Kidney (tissue), 13 donors: ENCODE measurements at regions not wholly inside any gene's neighbourhood (a gene's known extent, or its start where the extent isn't known, plus 50 kb on each side); places are given as distances from the start of the nearest gene placed in this dataset.

Experiments
- DNase-seq, 5 donors: peaks; one replicate each; pipeline ENCODE4 v3.0.0-alpha.2; 2013 to 2020
- FAIRE-seq: peaks from 2 replicates; lab custom pipeline; 2012; peaks lifted over from hg19 to GRCh38; lab: Jason Lieb, UNC
- H3K27ac ChIP-seq, 2 donors: one replicate each; pipeline ENCODE4 v1.7.0; 2013; ENCODE audit warnings: low read depth in 2 of 2, low read length in 2 of 2, inconsistent platforms in 1 of 2
- H3K27me3 ChIP-seq: one replicate; pipeline ENCODE4 v1.7.1; 2013; ENCODE audit warnings: low read length, inconsistent platforms; ENCODE audit not compliant: control insufficient read depth, insufficient read depth
- H3K36me3 ChIP-seq, 3 donors: one replicate each; pipeline versions ENCODE4 v1.7.0 to v1.7.1; 2013; ENCODE audit warnings: low read length in 3 of 3, control low read depth in 1 of 3, inconsistent platforms in 1 of 3; ENCODE audit not compliant: insufficient read depth in 3 of 3, control insufficient read depth in 2 of 3
- H3K4me1 ChIP-seq, 3 donors: one replicate each; pipeline versions ENCODE4 v1.7.0 to v1.7.1; 2013; ENCODE audit warnings: low read length in 3 of 3, inconsistent platforms in 1 of 3, low read depth in 1 of 3; ENCODE audit not compliant: control insufficient read depth in 2 of 3, insufficient read depth in 2 of 3
- H3K4me3 ChIP-seq, 3 donors: one replicate each; pipeline versions ENCODE4 v1.7.0 to v1.8.1; 2013; ENCODE audit warnings: low read length in 3 of 3, control low read depth in 1 of 3, inconsistent platforms in 1 of 3
- H3K9ac ChIP-seq, 3 donors: one replicate each; pipeline versions ENCODE4 v1.7.0 to v1.7.1; 2013; ENCODE audit warnings: low read length in 3 of 3, control low read depth in 1 of 3, inconsistent platforms in 1 of 3
- H3K9me3 ChIP-seq, 3 donors: one replicate each; pipeline versions ENCODE4 v1.7.0 to v1.7.1; 2013; ENCODE audit warnings: low read length in 3 of 3, control low read depth in 1 of 3, inconsistent platforms in 1 of 3; ENCODE audit not compliant: control insufficient read depth in 2 of 3, insufficient read depth in 1 of 3
- intact Hi-C: fragments of 100-400 bp; cut with DNase I; formaldehyde crosslinking; loops from one replicate; pipeline ENCODE4 v1.11.1; 2022
- TF ChIP-seq, protein P1 (sequence below): IDR thresholded peaks from 3 replicates; pipeline ENCODE4 v1.5.1; 2012; ENCODE audit warnings: mild to moderate bottlenecking, moderate library complexity, borderline replicate concordance; ENCODE audit not compliant: insufficient read depth; ENCODE audit errors: extremely low read depth
- donor health status: control.
- donor health status: control.
- donor health status: control.
- donor health status: control.
- donor health status: control.
- donor health status: DM: yes; HTN: yes; CAD: no.
- donor health status: Normal renal cell carcinoma (clear cell type).

DNA sequence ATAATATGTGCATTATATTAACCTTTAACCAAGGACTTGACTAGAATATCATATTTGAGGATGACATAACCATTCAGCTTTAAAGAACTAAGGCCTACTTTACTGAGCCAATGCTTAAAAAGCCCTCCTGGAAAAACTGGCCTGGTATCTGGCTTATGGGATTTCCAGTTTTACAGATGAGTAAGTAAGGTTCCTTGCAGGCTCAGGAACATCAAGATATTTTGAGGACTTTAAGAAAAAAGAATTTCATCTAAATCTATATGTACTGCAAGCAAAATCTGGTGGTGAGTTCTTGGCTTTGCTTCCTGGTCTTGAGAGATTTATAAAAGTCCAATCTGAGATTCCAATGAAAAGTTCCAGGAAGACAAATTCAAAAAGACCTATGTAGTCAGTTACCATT, 417.0 kb upstream of the NRXN1 start:
- H3K27ac ChIP-seq, result no peak overlapping the region
- TF ChIP-seq, protein P1, sequence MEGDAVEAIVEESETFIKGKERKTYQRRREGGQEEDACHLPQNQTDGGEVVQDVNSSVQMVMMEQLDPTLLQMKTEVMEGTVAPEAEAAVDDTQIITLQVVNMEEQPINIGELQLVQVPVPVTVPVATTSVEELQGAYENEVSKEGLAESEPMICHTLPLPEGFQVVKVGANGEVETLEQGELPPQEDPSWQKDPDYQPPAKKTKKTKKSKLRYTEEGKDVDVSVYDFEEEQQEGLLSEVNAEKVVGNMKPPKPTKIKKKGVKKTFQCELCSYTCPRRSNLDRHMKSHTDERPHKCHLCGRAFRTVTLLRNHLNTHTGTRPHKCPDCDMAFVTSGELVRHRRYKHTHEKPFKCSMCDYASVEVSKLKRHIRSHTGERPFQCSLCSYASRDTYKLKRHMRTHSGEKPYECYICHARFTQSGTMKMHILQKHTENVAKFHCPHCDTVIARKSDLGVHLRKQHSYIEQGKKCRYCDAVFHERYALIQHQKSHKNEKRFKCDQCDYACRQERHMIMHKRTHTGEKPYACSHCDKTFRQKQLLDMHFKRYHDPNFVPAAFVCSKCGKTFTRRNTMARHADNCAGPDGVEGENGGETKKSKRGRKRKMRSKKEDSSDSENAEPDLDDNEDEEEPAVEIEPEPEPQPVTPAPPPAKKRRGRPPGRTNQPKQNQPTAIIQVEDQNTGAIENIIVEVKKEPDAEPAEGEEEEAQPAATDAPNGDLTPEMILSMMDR, result no peak
- DNase-seq (no peak), FAIRE-seq (no peak)
- no peaks in the 10 kb centered on the region for H3K36me3 ChIP-seq
- no peak overlapping the region for H3K9ac ChIP-seq
- H3K27me3 ChIP-seq, result no peaks in the 10 kb centered on the region
- peaks cover 0 to 4% (median 0%) of the 10 kb centered on the region in 3 donors for H3K9me3 ChIP-seq
- intact Hi-C loops, result no loop called here
- no peaks in the 10 kb centered on the region for H3K4me1 ChIP-seq
- no peak overlapping the region for H3K4me3 ChIP-seq

DNA sequence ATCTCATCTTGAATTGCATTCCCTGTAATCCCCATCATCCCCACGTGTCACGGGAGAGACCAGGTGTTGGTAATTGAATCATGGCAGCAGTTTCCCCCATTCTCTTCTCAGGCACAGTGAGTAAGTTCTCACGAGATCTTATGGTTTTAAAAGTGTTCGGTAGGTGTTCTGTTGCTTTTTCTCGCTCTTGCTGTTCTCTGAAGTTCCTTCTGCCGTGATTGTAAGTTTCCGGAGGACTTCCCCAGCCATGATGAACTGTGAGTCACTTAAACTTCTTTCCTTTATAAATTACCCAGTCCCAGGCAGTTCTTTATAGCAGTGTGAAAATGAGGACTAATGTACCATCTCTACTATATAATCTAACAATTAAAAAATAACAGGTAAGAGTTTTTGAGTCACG, 409.9 kb upstream of the NRXN1 start:
- Histone ChIP-seq H3K27me3 (no peaks in the 10 kb centered on the region), H3K9ac (no peak overlapping the region), H3K4me1 (no peaks in the 10 kb centered on the region), H3K27ac (no peak overlapping the region), H3K36me3 (no peaks in the 10 kb centered on the region), H3K4me3 (no peak overlapping the region), H3K9me3 (no peaks in the 10 kb centered on the region)
- intact Hi-C loops, result no loop called here
- TF ChIP-seq, protein P1, result no peak
- FAIRE-seq, result no peak
- no peak for DNase-seq

DNA sequence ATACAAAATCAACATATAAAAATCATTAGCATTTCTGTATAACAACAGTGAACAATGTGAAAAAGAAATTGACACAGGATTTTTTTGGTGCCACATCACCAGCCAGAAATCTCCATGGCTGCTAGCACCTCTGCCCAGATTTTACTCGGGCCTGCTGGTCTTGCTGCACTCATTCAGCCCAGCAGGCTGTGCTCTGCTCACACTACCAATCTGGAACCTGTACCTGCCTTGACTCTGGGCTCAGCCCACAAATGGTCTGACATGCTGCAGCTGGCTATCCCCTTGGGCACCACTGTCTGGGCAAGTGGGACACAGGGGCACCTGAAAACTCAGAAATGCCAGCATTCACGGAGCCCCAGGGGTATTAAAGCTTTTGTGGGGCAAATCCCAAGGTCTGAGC, 392.5 kb upstream of the NRXN1 start:
- H3K9me3 ChIP-seq, result peaks cover 0 to 4% (median 0%) of the 10 kb centered on the region in 3 donors
- no peak overlapping the region for H3K9ac ChIP-seq
- no peak overlapping the region for H3K27ac ChIP-seq
- DNase-seq (peak in 1 of 5 donors; percentile 12), FAIRE-seq (no peak)
- no peaks in the 10 kb centered on the region for H3K4me1 ChIP-seq
- H3K4me3 ChIP-seq, result no peak overlapping the region
- TF ChIP-seq, protein P1, result no peak
- H3K27me3 ChIP-seq, result no peaks in the 10 kb centered on the region
- H3K36me3 ChIP-seq, result no peaks in the 10 kb centered on the region
- intact Hi-C loops, result no loop called here

DNA sequence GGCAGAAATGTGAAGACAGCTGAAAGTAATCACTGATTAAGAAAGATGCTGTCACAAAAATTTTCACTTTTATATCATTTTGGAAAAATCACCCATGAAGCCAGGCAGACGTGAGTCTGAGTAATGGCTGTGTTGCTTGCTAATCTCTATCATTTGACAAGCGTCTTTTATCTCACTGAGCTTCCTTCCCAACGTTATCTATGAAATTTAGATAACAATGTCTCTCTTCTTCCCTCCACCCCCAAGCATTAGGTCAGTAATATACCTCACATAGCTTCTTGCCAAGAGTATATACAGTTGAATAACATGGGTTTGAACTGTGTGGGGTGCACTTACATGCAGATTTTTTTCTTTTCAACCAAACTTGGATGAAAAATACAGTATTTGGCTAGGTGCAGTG, 388.6 kb upstream of the NRXN1 start:
- Histone ChIP-seq H3K9me3 (no peaks in the 10 kb centered on the region), H3K27ac (no peak overlapping the region), H3K9ac (no peak overlapping the region), H3K4me3 (no peak overlapping the region), H3K4me1 (no peaks in the 10 kb centered on the region), H3K36me3 (no peaks in the 10 kb centered on the region), H3K27me3 (no peaks in the 10 kb centered on the region)
- no peak for FAIRE-seq
- intact Hi-C loops, result no loop called here
- DNase-seq, result no peak
- TF ChIP-seq, protein P1, result no peak
